ENCODE measurements at regions not wholly inside any gene's neighbourhood (a gene's known extent, or its start where the extent isn't known, plus 50 kb on each side); places are given as distances from the start of the nearest gene placed in this dataset.

DNA sequence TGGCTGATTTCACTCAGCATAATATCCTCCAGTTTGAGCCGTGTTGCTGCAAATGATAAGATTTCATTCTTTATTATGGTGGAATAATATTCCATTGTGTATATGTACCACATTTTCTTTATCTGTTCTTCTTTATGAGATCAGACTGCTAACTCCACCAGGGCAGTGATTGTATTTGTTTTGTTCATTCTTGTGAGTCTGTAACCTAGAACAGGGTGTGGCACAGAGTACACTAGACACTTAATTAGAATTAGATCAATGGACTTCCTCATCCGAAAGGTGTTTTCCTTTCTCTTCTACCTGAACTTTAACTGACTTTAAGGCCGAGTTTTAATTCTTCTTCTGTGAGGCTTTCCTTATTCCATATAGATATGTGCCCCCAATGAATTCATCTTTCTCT lies 551.0 kb downstream of the SNAPC1 start:
- Histone ChIP-seq H3K27me3 (ENCODE audit: control insufficient read depth in 1 of 2, insufficient read depth in 2 of 2, low read length in 2 of 2) (no peaks in the 10 kb centered on the region), H3K36me3 (ENCODE audit: control insufficient read depth in 1 of 2, insufficient read depth in 2 of 2, low read length in 2 of 2) (no peaks in the 10 kb centered on the region), H3K9ac (ENCODE audit: low read depth in 1 of 2, low read length in 2 of 2) (no peak overlapping the region)

DNA sequence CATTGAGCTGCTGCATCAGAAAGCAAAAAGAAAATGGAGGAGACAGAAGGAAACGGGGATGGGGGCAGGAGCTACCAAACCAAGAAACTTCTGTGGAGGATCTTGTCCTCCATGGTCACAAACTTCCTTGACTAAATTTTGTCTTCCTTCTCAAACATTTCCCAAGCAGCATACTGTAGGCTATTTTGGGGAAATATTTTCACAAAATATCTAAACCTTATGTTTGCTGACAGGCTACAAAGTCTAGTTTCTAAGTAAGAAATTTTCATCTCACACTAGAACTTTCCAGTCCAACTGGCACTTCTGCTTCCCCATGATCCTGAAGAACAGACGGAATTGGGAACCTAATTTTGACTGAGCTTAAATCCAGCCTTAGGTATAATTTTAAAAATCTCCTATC lies 552.0 kb downstream of the SNAPC1 start:
- no peak overlapping the region for H3K27ac ChIP-seq (ENCODE audit: low read depth, low read length)
- H3K36me3 ChIP-seq (ENCODE audit: control insufficient read depth in 1 of 2, insufficient read depth in 2 of 2, low read length in 2 of 2), result no peaks in the 10 kb centered on the region
- H3K9ac ChIP-seq (ENCODE audit: low read depth in 1 of 2, low read length in 2 of 2), result no peak overlapping the region
- H3K9me3 ChIP-seq (ENCODE audit: control insufficient read depth in 1 of 2, low read length in 2 of 2), result no peaks in the 10 kb centered on the region
- peaks cover 4 to 7% of the 10 kb centered on the region in 2 donors for H3K4me1 ChIP-seq (ENCODE audit: control insufficient read depth in 1 of 2, insufficient read depth in 2 of 2, low read length in 2 of 2)
- H3K27me3 ChIP-seq (ENCODE audit: control insufficient read depth in 1 of 2, insufficient read depth in 2 of 2, low read length in 2 of 2), result no peaks in the 10 kb centered on the region
- no peak overlapping the region for H3K4me3 ChIP-seq (ENCODE audit: low read depth in 1 of 2, low read length in 2 of 2)

More for the DNA sequence above, 551.0 kb downstream of the SNAPC1 start:
- Histone ChIP-seq H3K4me1 (ENCODE audit: control insufficient read depth in 1 of 2, insufficient read depth in 2 of 2, low read length in 2 of 2) (peaks cover 12 to 13% of the 10 kb centered on the region in 2 donors), H3K4me3 (ENCODE audit: low read depth in 1 of 2, low read length in 2 of 2) (no peak overlapping the region), H3K9me3 (ENCODE audit: control insufficient read depth in 1 of 2, low read length in 2 of 2) (no peaks in the 10 kb centered on the region), H3K27ac (ENCODE audit: low read depth, low read length) (no peak overlapping the region)

DNA sequence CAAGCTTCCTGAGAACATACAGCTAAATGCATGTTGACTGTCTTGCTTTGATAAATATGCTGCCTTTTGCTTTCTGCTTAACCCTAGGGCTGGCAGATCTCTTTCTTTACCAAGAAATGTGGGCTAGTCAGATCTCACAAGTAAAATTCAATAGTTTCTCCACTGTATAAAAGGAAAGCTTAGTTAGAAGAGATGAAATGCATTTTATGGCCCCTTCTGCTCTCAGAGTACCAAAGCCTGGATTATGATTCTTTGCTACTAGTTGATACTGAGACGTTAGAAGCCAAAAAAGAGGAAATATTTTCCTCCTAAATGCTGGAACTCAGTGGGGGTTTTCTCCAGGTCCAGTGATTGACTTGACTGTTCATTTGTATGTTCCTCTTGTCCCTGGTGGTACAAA lies 552.7 kb downstream of the SNAPC1 start:
- Histone ChIP-seq H3K27me3 (ENCODE audit: control insufficient read depth in 1 of 2, insufficient read depth in 2 of 2, low read length in 2 of 2) (no peaks in the 10 kb centered on the region), H3K4me3 (ENCODE audit: low read depth in 1 of 2, low read length in 2 of 2) (no peak overlapping the region), H3K27ac (ENCODE audit: low read depth, low read length) (no peak overlapping the region), H3K36me3 (ENCODE audit: control insufficient read depth in 1 of 2, insufficient read depth in 2 of 2, low read length in 2 of 2) (no peaks in the 10 kb centered on the region), H3K9me3 (ENCODE audit: control insufficient read depth in 1 of 2, low read length in 2 of 2) (no peaks in the 10 kb centered on the region), H3K4me1 (ENCODE audit: control insufficient read depth in 1 of 2, insufficient read depth in 2 of 2, low read length in 2 of 2) (peaks cover 0 to under 1% of the 10 kb centered on the region in 2 donors), H3K9ac (ENCODE audit: low read depth in 1 of 2, low read length in 2 of 2) (no peak overlapping the region)

DNA sequence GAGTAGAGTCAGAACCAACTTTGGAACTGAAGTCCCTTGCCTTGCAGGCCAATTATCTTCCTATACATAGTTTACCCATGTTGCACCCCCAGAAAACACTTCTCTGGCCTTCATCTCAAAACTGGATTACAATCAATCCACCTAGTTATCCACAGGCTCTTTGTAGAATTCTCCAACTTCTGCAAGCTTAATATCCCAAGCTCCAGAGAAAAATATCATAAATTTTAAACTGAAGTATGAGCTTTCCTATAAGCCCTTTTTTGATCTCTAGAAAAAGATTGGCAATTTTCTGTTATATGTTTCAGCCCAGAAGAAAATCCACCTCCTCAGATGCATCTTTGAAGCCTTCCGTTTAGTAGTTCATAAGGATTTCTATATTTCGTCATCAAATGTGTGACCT lies 553.4 kb downstream of the SNAPC1 start:
- Histone ChIP-seq H3K9me3 (ENCODE audit: control insufficient read depth in 1 of 2, low read length in 2 of 2) (no peaks in the 10 kb centered on the region), H3K36me3 (ENCODE audit: control insufficient read depth in 1 of 2, insufficient read depth in 2 of 2, low read length in 2 of 2) (no peaks in the 10 kb centered on the region), H3K4me3 (ENCODE audit: low read depth in 1 of 2, low read length in 2 of 2) (no peak overlapping the region), H3K4me1 (ENCODE audit: control insufficient read depth in 1 of 2, insufficient read depth in 2 of 2, low read length in 2 of 2) (no peaks in the 10 kb centered on the region), H3K27ac (ENCODE audit: low read depth, low read length) (no peak overlapping the region), H3K27me3 (ENCODE audit: control insufficient read depth in 1 of 2, insufficient read depth in 2 of 2, low read length in 2 of 2) (no peaks in the 10 kb centered on the region), H3K9ac (ENCODE audit: low read depth in 1 of 2, low read length in 2 of 2) (no peak overlapping the region)

DNA sequence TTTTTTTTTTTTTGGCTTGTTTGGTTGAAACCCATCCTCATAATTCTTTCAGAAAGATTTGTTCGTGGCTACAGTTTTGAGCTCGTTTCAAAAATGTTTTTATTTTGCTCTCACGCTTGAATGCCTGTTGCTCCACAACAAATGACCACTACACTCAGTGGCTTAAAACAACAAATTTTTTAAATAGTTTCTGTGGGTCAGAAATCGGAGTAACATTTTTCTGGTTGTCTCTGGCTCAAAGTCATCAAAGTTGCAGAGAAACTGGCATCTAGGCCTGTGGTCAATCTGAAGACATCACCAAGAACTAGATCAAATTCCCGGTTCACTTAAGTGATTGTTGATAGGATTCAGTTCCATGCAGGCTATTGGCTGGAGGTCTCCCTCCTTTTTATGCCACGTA lies 560.0 kb downstream of the SNAPC1 start:
- no peak overlapping the region for H3K4me3 ChIP-seq (ENCODE audit: low read depth in 1 of 2, low read length in 2 of 2)
- H3K36me3 ChIP-seq (ENCODE audit: control insufficient read depth in 1 of 2, insufficient read depth in 2 of 2, low read length in 2 of 2), result no peaks in the 10 kb centered on the region
- H3K4me1 ChIP-seq (ENCODE audit: control insufficient read depth in 1 of 2, insufficient read depth in 2 of 2, low read length in 2 of 2), result no peaks in the 10 kb centered on the region
- no peaks in the 10 kb centered on the region for H3K9me3 ChIP-seq (ENCODE audit: control insufficient read depth in 1 of 2, low read length in 2 of 2)
- H3K27me3 ChIP-seq (ENCODE audit: control insufficient read depth in 1 of 2, insufficient read depth in 2 of 2, low read length in 2 of 2), result no peaks in the 10 kb centered on the region
- H3K27ac ChIP-seq (ENCODE audit: low read depth, low read length), result no peak overlapping the region
- no peak overlapping the region for H3K9ac ChIP-seq (ENCODE audit: low read depth in 1 of 2, low read length in 2 of 2)

DNA sequence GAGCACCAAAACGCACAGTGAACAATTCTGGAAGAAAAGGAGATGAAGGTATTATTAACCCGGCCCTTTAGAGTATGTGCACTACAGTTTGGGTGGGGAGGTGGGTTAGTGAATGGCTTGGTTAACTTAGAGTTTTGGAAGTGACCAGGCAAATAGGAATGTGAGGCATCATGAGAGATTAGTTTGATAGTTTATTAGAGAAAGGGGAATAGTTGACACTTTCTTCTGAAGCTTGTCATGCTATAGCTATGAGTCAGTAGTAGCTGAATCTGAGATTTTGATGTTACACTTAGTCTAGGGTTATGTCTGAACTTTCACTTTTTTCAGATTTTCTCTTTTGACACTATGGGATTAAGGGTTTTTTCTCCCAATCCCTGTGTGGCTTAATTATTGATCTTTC lies 567.2 kb downstream of the SNAPC1 start:
- Histone ChIP-seq H3K9ac (ENCODE audit: low read depth in 1 of 2, low read length in 2 of 2) (no peak overlapping the region), H3K36me3 (ENCODE audit: control insufficient read depth in 1 of 2, insufficient read depth in 2 of 2, low read length in 2 of 2) (no peaks in the 10 kb centered on the region), H3K27ac (ENCODE audit: low read depth, low read length) (no peak overlapping the region), H3K4me3 (ENCODE audit: low read depth in 1 of 2, low read length in 2 of 2) (no peak overlapping the region), H3K9me3 (ENCODE audit: control insufficient read depth in 1 of 2, low read length in 2 of 2) (peaks cover 0 to 4% of the 10 kb centered on the region in 2 donors), H3K4me1 (ENCODE audit: control insufficient read depth in 1 of 2, insufficient read depth in 2 of 2, low read length in 2 of 2) (no peaks in the 10 kb centered on the region), H3K27me3 (ENCODE audit: control insufficient read depth in 1 of 2, insufficient read depth in 2 of 2, low read length in 2 of 2) (no peaks in the 10 kb centered on the region)

DNA sequence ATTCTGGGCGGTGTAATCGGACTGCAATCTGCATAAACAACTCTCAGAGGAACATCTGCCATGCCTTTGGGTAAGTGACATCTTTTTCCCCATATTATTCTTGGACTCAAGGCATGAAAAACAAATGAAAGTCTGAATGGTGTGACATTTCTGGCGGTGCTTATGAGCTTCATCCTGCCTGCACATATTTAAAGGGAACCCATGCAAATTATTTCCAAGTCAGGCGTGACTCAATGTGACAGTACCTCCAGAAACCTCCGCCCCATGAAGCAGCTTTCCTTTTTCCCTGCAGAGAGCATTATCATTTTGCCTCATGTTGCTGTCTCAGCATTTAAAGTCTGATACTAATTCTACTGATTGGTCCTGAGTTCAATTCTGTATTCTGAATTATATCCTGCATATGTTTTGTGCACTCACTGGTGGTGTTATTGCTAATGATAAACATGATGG lies 585.4 kb downstream of the SNAPC1 start:
- no peak overlapping the region for H3K9ac ChIP-seq (ENCODE audit: low read depth in 1 of 2, low read length in 2 of 2)
- H3K4me1 ChIP-seq (ENCODE audit: control insufficient read depth in 1 of 2, insufficient read depth in 2 of 2, low read length in 2 of 2), result no peaks in the 10 kb centered on the region
- no peaks in the 10 kb centered on the region for H3K27me3 ChIP-seq (ENCODE audit: control insufficient read depth in 1 of 2, insufficient read depth in 2 of 2, low read length in 2 of 2)
- no peaks in the 10 kb centered on the region for H3K36me3 ChIP-seq (ENCODE audit: control insufficient read depth in 1 of 2, insufficient read depth in 2 of 2, low read length in 2 of 2)
- no peak overlapping the region for H3K4me3 ChIP-seq (ENCODE audit: low read depth in 1 of 2, low read length in 2 of 2)
- no peak overlapping the region for H3K27ac ChIP-seq (ENCODE audit: low read depth, low read length)
- peaks cover 6 to 7% of the 10 kb centered on the region in 2 donors for H3K9me3 ChIP-seq (ENCODE audit: control insufficient read depth in 1 of 2, low read length in 2 of 2)

DNA sequence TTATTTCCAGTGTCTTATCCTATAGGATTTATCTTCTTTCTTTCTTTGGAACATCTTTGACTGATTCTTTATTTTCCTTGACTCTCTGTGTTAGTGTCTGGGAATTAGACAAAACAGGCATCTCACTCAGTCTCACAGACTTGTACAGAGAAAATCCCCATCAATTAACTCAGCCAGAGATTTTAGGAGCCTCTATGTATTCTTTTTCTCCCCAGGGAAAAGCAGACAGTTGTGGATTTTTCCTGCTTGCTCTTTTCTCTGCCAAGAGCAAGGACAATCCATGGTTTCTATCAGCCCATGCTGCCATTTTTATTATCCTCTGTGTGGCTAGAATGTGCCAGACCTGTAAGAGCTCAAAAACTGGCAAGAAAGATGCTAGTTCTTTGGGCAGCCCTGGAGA lies 595.1 kb downstream of the SNAPC1 start:
- H3K27ac ChIP-seq (ENCODE audit: low read depth, low read length), result no peak overlapping the region
- H3K4me1 ChIP-seq (ENCODE audit: control insufficient read depth in 1 of 2, insufficient read depth in 2 of 2, low read length in 2 of 2), result no peaks in the 10 kb centered on the region
- H3K27me3 ChIP-seq (ENCODE audit: control insufficient read depth in 1 of 2, insufficient read depth in 2 of 2, low read length in 2 of 2), result no peaks in the 10 kb centered on the region
- H3K9ac ChIP-seq (ENCODE audit: low read depth in 1 of 2, low read length in 2 of 2), result no peak overlapping the region
- H3K4me3 ChIP-seq (ENCODE audit: low read depth in 1 of 2, low read length in 2 of 2), result no peak overlapping the region
- no peaks in the 10 kb centered on the region for H3K36me3 ChIP-seq (ENCODE audit: control insufficient read depth in 1 of 2, insufficient read depth in 2 of 2, low read length in 2 of 2)
- peaks cover 7 to 10% of the 10 kb centered on the region in 2 donors for H3K9me3 ChIP-seq (ENCODE audit: control insufficient read depth in 1 of 2, low read length in 2 of 2)

DNA sequence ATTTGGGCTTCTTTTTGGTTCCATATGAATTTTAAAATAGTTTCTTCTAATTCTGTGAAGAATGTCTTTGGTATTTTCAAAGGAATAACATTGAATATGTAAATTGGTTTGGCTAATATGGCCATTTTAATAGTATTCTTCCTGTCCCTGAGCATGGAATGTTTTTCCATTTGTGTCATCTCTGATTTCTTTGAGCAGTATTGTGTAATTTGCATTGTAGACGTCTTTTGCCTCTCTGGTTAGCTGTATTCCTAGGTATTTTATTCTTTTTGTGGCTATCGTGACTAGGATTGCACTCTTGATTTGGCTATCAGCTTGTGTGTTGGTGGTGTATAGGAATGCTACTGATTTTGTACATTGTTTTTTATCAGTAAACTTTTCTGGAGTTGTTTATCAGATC lies 601.9 kb downstream of the SNAPC1 start:
- H3K4me3 ChIP-seq (ENCODE audit: low read depth in 1 of 2, low read length in 2 of 2), result no peak overlapping the region

DNA sequence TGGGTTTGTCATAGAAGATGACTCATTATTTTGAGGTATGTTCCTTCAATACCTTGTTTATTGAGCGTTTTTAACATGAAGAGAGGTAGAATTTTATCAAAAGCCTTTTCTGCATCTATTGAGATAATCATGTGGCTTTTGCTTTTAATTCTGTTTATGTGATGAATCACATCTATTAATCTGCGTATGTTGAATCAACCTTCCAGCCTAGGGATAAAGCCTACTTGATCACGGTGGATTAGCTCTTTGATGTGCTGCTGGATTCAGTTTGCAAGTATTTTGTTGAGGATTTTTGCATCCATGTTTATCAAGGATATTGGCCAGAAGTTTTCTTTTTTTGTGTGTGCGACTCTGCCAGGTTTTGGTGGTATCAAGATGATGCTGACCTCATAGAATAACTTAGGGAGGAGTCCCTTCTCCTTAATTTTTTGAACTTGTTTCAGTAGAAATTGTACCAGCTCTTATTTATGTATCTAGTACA lies 602.6 kb downstream of the SNAPC1 start:
- H3K9me3 ChIP-seq (ENCODE audit: control insufficient read depth in 1 of 2, low read length in 2 of 2), result no peaks in the 10 kb centered on the region
- no peaks in the 10 kb centered on the region for H3K4me1 ChIP-seq (ENCODE audit: control insufficient read depth in 1 of 2, insufficient read depth in 2 of 2, low read length in 2 of 2)
- no peaks in the 10 kb centered on the region for H3K36me3 ChIP-seq (ENCODE audit: control insufficient read depth in 1 of 2, insufficient read depth in 2 of 2, low read length in 2 of 2)
- no peaks in the 10 kb centered on the region for H3K27me3 ChIP-seq (ENCODE audit: control insufficient read depth in 1 of 2, insufficient read depth in 2 of 2, low read length in 2 of 2)
- no peak overlapping the region for H3K27ac ChIP-seq (ENCODE audit: low read depth, low read length)
- H3K4me3 ChIP-seq (ENCODE audit: low read depth in 1 of 2, low read length in 2 of 2), result no peak overlapping the region
- no peak overlapping the region for H3K9ac ChIP-seq (ENCODE audit: low read depth in 1 of 2, low read length in 2 of 2)

More for the DNA sequence above, 601.9 kb downstream of the SNAPC1 start:
- H3K9me3 ChIP-seq (ENCODE audit: control insufficient read depth in 1 of 2, low read length in 2 of 2), result no peaks in the 10 kb centered on the region
- no peaks in the 10 kb centered on the region for H3K4me1 ChIP-seq (ENCODE audit: control insufficient read depth in 1 of 2, insufficient read depth in 2 of 2, low read length in 2 of 2)
- H3K9ac ChIP-seq (ENCODE audit: low read depth in 1 of 2, low read length in 2 of 2), result no peak overlapping the region
- no peaks in the 10 kb centered on the region for H3K36me3 ChIP-seq (ENCODE audit: control insufficient read depth in 1 of 2, insufficient read depth in 2 of 2, low read length in 2 of 2)
- no peaks in the 10 kb centered on the region for H3K27me3 ChIP-seq (ENCODE audit: control insufficient read depth in 1 of 2, insufficient read depth in 2 of 2, low read length in 2 of 2)
- no peak overlapping the region for H3K27ac ChIP-seq (ENCODE audit: low read depth, low read length)
